Naive thymus-derived CD4-positive, alpha-beta T cell (primary cell): ENCODE measurements at regions not wholly inside any gene's neighbourhood (a gene's known extent, or its start where the extent isn't known, plus 50 kb on each side); places are given as distances from the start of the nearest gene placed in this dataset.

Experiments used
- ATAC-seq: fragments of 150-1000 bp; cut with Tn5 transposase; 2 replicates; pipeline ENCODE4 v1.10.0; 2021; ENCODE audit warnings: mild to moderate bottlenecking, moderate library complexity
- CTCF ChIA-PET: fragments of 350-600 bp; sonication (Branson Sonifier 250); formaldehyde crosslinking; loops from one replicate; lab custom pipeline; 2021; ENCODE audit warnings: antibody characterized with exemption; lab: Charles Lee
- POLR2A ChIA-PET: fragments of 350-600 bp; sonication (Branson Sonifier 250); formaldehyde crosslinking; loops from one replicate; lab custom pipeline; 2021; ENCODE audit warnings: antibody characterized with exemption, inconsistent platforms; lab: Charles Lee
- DNase-seq, 9 donors: peaks; one replicate each; pipeline versions ENCODE4 v3.0.0 to v3.0.0-alpha.2; 2020 to 2022; ENCODE audit warnings: mixed read lengths in 1 of 9
- H3K27ac ChIP-seq: one replicate; pipeline ENCODE4 v1.7.0; 2013; ENCODE audit warnings: mild to moderate bottlenecking, low read depth, low read length, moderate library complexity
- H3K27me3 ChIP-seq, 2 donors: one replicate each; pipeline ENCODE4 v1.7.0; 2013; ENCODE audit warnings: low read length in 2 of 2, mild to moderate bottlenecking in 2 of 2, moderate library complexity in 2 of 2; ENCODE audit not compliant: control insufficient read depth in 2 of 2, insufficient read depth in 2 of 2
- H3K36me3 ChIP-seq, 3 experiments: 1 replicate in 2 of 3; 2 replicates in 1 of 3; pipeline ENCODE4 v1.7.0; 2013; ENCODE audit warnings: low read length in 3 of 3, mild to moderate bottlenecking in 3 of 3, moderate library complexity in 1 of 3; ENCODE audit not compliant: insufficient read depth in 3 of 3, control insufficient read depth in 2 of 3
- H3K4me1 ChIP-seq, 2 donors: one replicate each; pipeline ENCODE4 v1.7.0; 2013; ENCODE audit warnings: low read length in 2 of 2, mild to moderate bottlenecking in 2 of 2, moderate library complexity in 1 of 2; ENCODE audit not compliant: control insufficient read depth in 2 of 2, insufficient read depth in 2 of 2
- H3K4me3 ChIP-seq: 2 replicates; pipeline ENCODE4 v1.7.0; 2013; ENCODE audit warnings: mild to moderate bottlenecking, low read length
- H3K9me3 ChIP-seq, 3 experiments: 1 replicate in 2 of 3; 2 replicates in 1 of 3; pipeline ENCODE4 v1.7.0; 2013; ENCODE audit warnings: low read length in 3 of 3; ENCODE audit not compliant: control insufficient read depth in 2 of 3
- H3K27ac Mint-ChIP-seq, 9 donors: one replicate each; pipeline ENCODE4 v1.8.0; 2020 to 2022; ENCODE audit warnings: mixed read lengths in 9 of 9, mild to moderate bottlenecking in 8 of 9, moderate library complexity in 5 of 9, inconsistent platforms in 2 of 9
- H3K27me3 Mint-ChIP-seq, 5 donors: one replicate each; pipeline ENCODE4 v1.8.0; 2021 to 2022; ENCODE audit warnings: mixed read lengths in 5 of 5, mild to moderate bottlenecking in 1 of 5
- H3K36me3 Mint-ChIP-seq, 5 donors: one replicate each; pipeline ENCODE4 v1.8.0; 2020 to 2022; ENCODE audit warnings: mixed read lengths in 5 of 5, mild to moderate bottlenecking in 3 of 5, inconsistent platforms in 1 of 5
- H3K4me1 Mint-ChIP-seq, 7 donors: one replicate each; pipeline ENCODE4 v1.8.0; 2020 to 2022; ENCODE audit warnings: mixed read lengths in 7 of 7, mild to moderate bottlenecking in 3 of 7, inconsistent platforms in 1 of 7
- H3K4me3 Mint-ChIP-seq, 10 donors: one replicate each; pipeline ENCODE4 v1.8.0; 2020 to 2022; ENCODE audit warnings: mild to moderate bottlenecking in 10 of 10, mixed read lengths in 10 of 10, moderate library complexity in 6 of 10, inconsistent platforms in 2 of 10
- H3K9me3 Mint-ChIP-seq, 11 donors: one replicate each; pipeline ENCODE4 v1.8.0; 2020 to 2022; ENCODE audit warnings: mixed read lengths in 11 of 11, mild to moderate bottlenecking in 4 of 11, inconsistent platforms in 1 of 11, moderate library complexity in 1 of 11
- intact Hi-C, 2 donors: fragments of 100-400 bp; cut with micrococcal nuclease; formaldehyde crosslinking; loops; one replicate each; pipeline ENCODE4 v1.15.1; 2023

GRCh38 chr6:140464720-140465119 is 1090.3 kb upstream of the CITED2 start:
- H3K27me3 ChIP-seq = no peaks in the 10 kb centered on the region
- H3K9me3 ChIP-seq = no peaks in the 10 kb centered on the region
- POLR2A ChIA-PET = no interaction called here
- Mint-ChIP-seq H3K27ac (no peak overlapping the region), H3K9me3 (peaks cover 0 to 15% (median 2%) of the 10 kb centered on the region in 11 donors), H3K4me3 (no peak overlapping the region), H3K36me3 (no peaks in the 10 kb centered on the region), H3K4me1 (no peaks in the 10 kb centered on the region), H3K27me3 (peaks cover 0 to 17% (median 11%) of the 10 kb centered on the region in 5 donors)
- ATAC-seq (no peak), DNase-seq (no peak)
- H3K4me3 ChIP-seq = no peak overlapping the region
- intact Hi-C loops = no loop called here
- CTCF ChIA-PET = no interaction called here
- H3K4me1 ChIP-seq = no peaks in the 10 kb centered on the region
- no peaks in the 10 kb centered on the region for H3K36me3 ChIP-seq
- no peak overlapping the region for H3K27ac ChIP-seq

- Mint-ChIP-seq H3K4me1 (no peaks in the 10 kb centered on the region), H3K27me3 (peaks cover 2 to 19% (median 11%) of the 10 kb centered on the region in 5 donors), H3K9me3 (peaks cover 0 to 15% (median 1%) of the 10 kb centered on the region in 11 donors), H3K36me3 (no peaks in the 10 kb centered on the region), H3K4me3 (no peak overlapping the region), H3K27ac (no peak overlapping the region)
- intact Hi-C loops = no loop called here
- ATAC-seq (no peak), DNase-seq (no peak)
- Histone ChIP-seq H3K36me3 (no peaks in the 10 kb centered on the region), H3K27ac (no peak overlapping the region), H3K9me3 (no peaks in the 10 kb centered on the region), H3K4me1 (no peaks in the 10 kb centered on the region), H3K4me3 (no peak overlapping the region), H3K27me3 (no peaks in the 10 kb centered on the region)
- POLR2A ChIA-PET = no interaction called here
- CTCF ChIA-PET = interaction anchor here (0.5 kb wide), 1 partner anchor 48 kb away, joined by 3 read pairs; no protein-coding TSS in a partner anchor
Observed at GRCh38 chr6:140463312-140463710, 1088.9 kb upstream of the CITED2 start.

- POLR2A ChIA-PET = no interaction called here
Observed at GRCh38 chr6:140462453-140463311, 1088.2 kb upstream of the CITED2 start.

GRCh38 chr6:140462076-140462452 is 1087.6 kb upstream of the CITED2 start:
- ChIA-PET CTCF (no interaction called here), POLR2A (no interaction called here)
- no peaks in the 10 kb centered on the region for H3K4me1 Mint-ChIP-seq
- Histone ChIP-seq H3K36me3 (no peaks in the 10 kb centered on the region), H3K4me1 (no peaks in the 10 kb centered on the region), H3K4me3 (no peak overlapping the region), H3K27ac (no peak overlapping the region), H3K9me3 (no peaks in the 10 kb centered on the region), H3K27me3 (no peaks in the 10 kb centered on the region)
- H3K27me3 Mint-ChIP-seq = peaks cover 2 to 21% (median 12%) of the 10 kb centered on the region in 5 donors
- peaks cover 0 to 13% (median 1%) of the 10 kb centered on the region in 11 donors for H3K9me3 Mint-ChIP-seq
- ATAC-seq (no peak), DNase-seq (no peak)
- no peak overlapping the region for H3K27ac Mint-ChIP-seq
- H3K4me3 Mint-ChIP-seq = no peak overlapping the region
- intact Hi-C loops = no loop called here
- no peaks in the 10 kb centered on the region for H3K36me3 Mint-ChIP-seq

More at GRCh38 chr6:140462453-140463311, 1088.2 kb upstream of the CITED2 start:
- intact Hi-C loops = no loop called here
- Histone ChIP-seq H3K36me3 (no peaks in the 10 kb centered on the region), H3K4me1 (no peaks in the 10 kb centered on the region), H3K27me3 (no peaks in the 10 kb centered on the region), H3K27ac (no peak overlapping the region), H3K9me3 (no peaks in the 10 kb centered on the region), H3K4me3 (no peak overlapping the region)
- no peak for ATAC-seq
- no peak for DNase-seq
- Mint-ChIP-seq H3K9me3 (peaks cover 0 to 15% (median 1%) of the 10 kb centered on the region in 11 donors), H3K4me3 (no peak overlapping the region), H3K36me3 (no peaks in the 10 kb centered on the region), H3K4me1 (no peaks in the 10 kb centered on the region), H3K27me3 (peaks cover 2 to 19% (median 12%) of the 10 kb centered on the region in 5 donors), H3K27ac (no peak overlapping the region)
- CTCF ChIA-PET = interaction anchor here (0.5 kb wide), 1 partner anchor 49 kb away, joined by 3 read pairs; no protein-coding TSS in a partner anchor

GRCh38 chr6:140460267-140460666 is 1085.8 kb upstream of the CITED2 start:
- H3K36me3 Mint-ChIP-seq = no peaks in the 10 kb centered on the region
- peaks cover 2 to 24% (median 21%) of the 10 kb centered on the region in 5 donors for H3K27me3 Mint-ChIP-seq
- DNase-seq (no peak), ATAC-seq (no peak)
- CTCF ChIA-PET = interaction anchor here (0.5 kb wide), 1 partner anchor 1897 kb away, joined by 3 read pairs; no protein-coding TSS in a partner anchor
- intact Hi-C loops = no loop called here
- H3K27ac Mint-ChIP-seq = no peak overlapping the region
- H3K36me3 ChIP-seq = no peaks in the 10 kb centered on the region
- no peaks in the 10 kb centered on the region for H3K4me1 ChIP-seq
- H3K27ac ChIP-seq = no peak overlapping the region
- H3K4me1 Mint-ChIP-seq = no peaks in the 10 kb centered on the region
- H3K4me3 Mint-ChIP-seq = no peak overlapping the region
- H3K4me3 ChIP-seq = no peak overlapping the region
- POLR2A ChIA-PET = no interaction called here
- H3K9me3 ChIP-seq = no peaks in the 10 kb centered on the region
- no peaks in the 10 kb centered on the region for H3K27me3 ChIP-seq
- H3K9me3 Mint-ChIP-seq = no peaks in the 10 kb centered on the region

GRCh38 chr6:140459209-140459608 is 1084.8 kb upstream of the CITED2 start:
- Mint-ChIP-seq H3K27me3 (peaks cover 2 to 24% (median 21%) of the 10 kb centered on the region in 5 donors), H3K27ac (no peak overlapping the region), H3K9me3 (no peaks in the 10 kb centered on the region), H3K36me3 (no peaks in the 10 kb centered on the region), H3K4me3 (no peak overlapping the region), H3K4me1 (no peaks in the 10 kb centered on the region)
- ATAC-seq = no peak
- Histone ChIP-seq H3K9me3 (no peaks in the 10 kb centered on the region), H3K36me3 (no peaks in the 10 kb centered on the region), H3K27me3 (no peaks in the 10 kb centered on the region), H3K4me1 (no peaks in the 10 kb centered on the region), H3K4me3 (no peak overlapping the region), H3K27ac (no peak overlapping the region)
- CTCF ChIA-PET = no interaction called here
- intact Hi-C loops = no loop called here
- no peak for DNase-seq
- POLR2A ChIA-PET = no interaction called here

GRCh38 chr6:140446241-140446640 is 1071.8 kb upstream of the CITED2 start:
- no peak overlapping the region for H3K4me3 ChIP-seq
- H3K4me1 ChIP-seq = no peaks in the 10 kb centered on the region
- H3K27me3 ChIP-seq = no peaks in the 10 kb centered on the region
- H3K9me3 Mint-ChIP-seq = no peaks in the 10 kb centered on the region
- H3K9me3 ChIP-seq = no peaks in the 10 kb centered on the region
- H3K4me1 Mint-ChIP-seq = no peaks in the 10 kb centered on the region
- POLR2A ChIA-PET = no interaction called here
- intact Hi-C loops = loop anchor here in 1 of 2 donors (10.0 kb wide), 1 partner anchor 1119 kb away; no protein-coding TSS in a partner anchor
- no peaks in the 10 kb centered on the region for H3K27me3 Mint-ChIP-seq
- CTCF ChIA-PET = no interaction called here
- no peaks in the 10 kb centered on the region for H3K36me3 ChIP-seq
- H3K27ac Mint-ChIP-seq = no peak overlapping the region
- no peak overlapping the region for H3K27ac ChIP-seq
- ATAC-seq (no peak), DNase-seq (no peak)
- H3K4me3 Mint-ChIP-seq = no peak overlapping the region
- H3K36me3 Mint-ChIP-seq = no peaks in the 10 kb centered on the region
